Activated T-cell treated with anti-CD3 and anti-CD28 coated beads, Interleukin-2, amount 50 U/mL, for 24 hours (primary cell): ENCODE measurements at regions not wholly inside any gene's neighbourhood (a gene's known extent, or its start where the extent isn't known, plus 50 kb on each side); places are given as distances from the start of the nearest gene placed in this dataset.

Experiments used
- DNase-seq: peaks from one replicate; pipeline ENCODE4 v3.0.0-alpha.2; 2020
- H3K27ac Mint-ChIP-seq: 2 replicates; pipeline ENCODE4 v1.8.0; 2020; ENCODE audit warnings: mild to moderate bottlenecking, mixed read lengths
- H3K27me3 Mint-ChIP-seq: 2 replicates; pipeline ENCODE4 v1.8.0; 2020; ENCODE audit warnings: mixed read lengths
- H3K36me3 Mint-ChIP-seq: 2 replicates; pipeline ENCODE4 v1.8.0; 2020; ENCODE audit warnings: low read depth, mixed read lengths
- H3K4me1 Mint-ChIP-seq: 2 replicates; pipeline ENCODE4 v1.8.0; 2020; ENCODE audit warnings: low read depth, mixed read lengths
- H3K4me3 Mint-ChIP-seq: 2 replicates; pipeline ENCODE4 v1.8.0; 2020; ENCODE audit warnings: mild to moderate bottlenecking, moderate library complexity, mixed read lengths
- H3K9me3 Mint-ChIP-seq: 2 replicates; pipeline ENCODE4 v1.8.0; 2020; ENCODE audit warnings: mixed read lengths

DNA sequence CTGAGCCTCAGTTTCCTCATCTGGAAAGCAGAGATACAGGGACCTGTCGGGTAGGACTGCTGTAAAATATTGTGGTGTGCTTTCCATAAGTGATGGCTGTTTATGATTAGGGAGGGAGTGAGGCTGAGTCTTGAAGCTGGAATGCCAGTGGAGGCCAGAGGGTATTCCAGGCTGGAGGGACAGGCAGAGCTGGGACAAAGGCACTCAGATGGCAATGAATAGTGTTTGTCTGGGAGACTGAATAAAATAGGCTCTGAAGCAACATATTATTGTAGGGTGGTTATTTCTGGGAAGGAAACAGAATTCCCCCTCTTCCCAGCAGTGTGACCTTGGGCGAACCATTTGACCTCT, 120.7 kb downstream of the INHBB start:
- H3K9me3 Mint-ChIP-seq, result no peaks in the 10 kb centered on the region
- H3K36me3 Mint-ChIP-seq, result no peaks in the 10 kb centered on the region
- no peak overlapping the region for H3K4me3 Mint-ChIP-seq
- no peaks in the 10 kb centered on the region for H3K4me1 Mint-ChIP-seq
- H3K27me3 Mint-ChIP-seq, result no peaks in the 10 kb centered on the region
- no peak overlapping the region for H3K27ac Mint-ChIP-seq
- DNase-seq, result no peak

DNA sequence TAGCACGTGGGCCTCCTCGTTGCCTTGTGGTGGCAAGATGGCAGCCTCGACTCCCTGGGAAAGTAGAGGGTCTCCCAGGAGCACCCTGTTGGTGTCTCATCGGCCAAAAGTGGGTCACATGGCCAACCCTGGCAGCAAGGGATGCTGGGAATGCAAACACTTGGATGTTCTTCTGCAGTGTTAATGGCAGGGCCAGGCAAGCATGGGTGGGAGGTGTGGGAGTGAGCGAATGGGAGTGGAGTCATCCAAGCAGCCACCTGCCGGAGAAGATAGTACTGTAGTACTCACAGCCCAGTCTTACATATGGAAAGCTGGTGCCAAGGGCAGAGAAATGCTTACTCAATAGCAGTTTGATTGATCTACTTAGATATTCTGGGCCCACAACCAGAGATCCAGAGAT, 122.2 kb downstream of the INHBB start:
- no peaks in the 10 kb centered on the region for H3K27me3 Mint-ChIP-seq
- no peaks in the 10 kb centered on the region for H3K4me1 Mint-ChIP-seq
- H3K4me3 Mint-ChIP-seq, result no peak overlapping the region
- H3K27ac Mint-ChIP-seq, result no peak overlapping the region
- no peaks in the 10 kb centered on the region for H3K9me3 Mint-ChIP-seq
- H3K36me3 Mint-ChIP-seq, result no peaks in the 10 kb centered on the region
- DNase-seq, result no peak

DNA sequence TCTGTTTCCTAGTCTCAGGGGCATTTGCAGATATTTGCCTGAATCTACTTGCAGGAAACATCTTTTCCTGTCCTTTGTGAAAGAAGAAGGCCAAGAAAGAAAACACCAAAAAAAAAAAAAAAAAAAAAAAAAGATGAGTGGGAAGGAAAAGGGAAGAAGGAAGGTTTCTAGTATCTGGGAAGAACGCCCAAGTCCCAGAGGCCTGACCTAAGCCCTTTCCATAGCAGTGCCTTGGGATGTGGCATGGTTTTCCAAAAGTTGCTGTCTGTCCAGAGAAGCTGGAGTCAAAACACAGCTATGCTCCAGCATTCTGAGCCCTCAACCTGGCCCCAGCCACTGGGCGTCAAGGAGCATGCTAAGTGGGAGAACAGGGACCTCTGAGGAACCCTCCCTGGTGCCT, 123.5 kb downstream of the INHBB start:
- H3K27me3 Mint-ChIP-seq, result no peaks in the 10 kb centered on the region
- H3K27ac Mint-ChIP-seq, result no peak overlapping the region
- H3K36me3 Mint-ChIP-seq, result no peaks in the 10 kb centered on the region
- H3K4me3 Mint-ChIP-seq, result no peak overlapping the region
- no peaks in the 10 kb centered on the region for H3K4me1 Mint-ChIP-seq
- H3K9me3 Mint-ChIP-seq, result no peaks in the 10 kb centered on the region
- DNase-seq, result no peak

- Mint-ChIP-seq H3K27ac (no peak overlapping the region), H3K4me3 (no peak overlapping the region), H3K9me3 (no peaks in the 10 kb centered on the region), H3K27me3 (no peaks in the 10 kb centered on the region), H3K36me3 (no peaks in the 10 kb centered on the region), H3K4me1 (no peaks in the 10 kb centered on the region)
- no peak for DNase-seq
Measured at GRCh38 chr2:120470041-120470965, 124.4 kb downstream of the INHBB start.

- Mint-ChIP-seq H3K36me3 (no peaks in the 10 kb centered on the region), H3K27me3 (no peaks in the 10 kb centered on the region), H3K9me3 (no peaks in the 10 kb centered on the region), H3K4me3 (no peak overlapping the region), H3K4me1 (no peaks in the 10 kb centered on the region), H3K27ac (no peak overlapping the region)
- DNase-seq, result no peak
Measured at GRCh38 chr2:120471166-120471565, 125.2 kb downstream of the INHBB start.

GRCh38 chr2:120472031-120472430, 126.1 kb downstream of the INHBB start:
- DNase-seq, result no peak
- H3K27ac Mint-ChIP-seq, result no peak overlapping the region
- H3K4me1 Mint-ChIP-seq, result no peaks in the 10 kb centered on the region
- H3K9me3 Mint-ChIP-seq, result no peaks in the 10 kb centered on the region
- H3K4me3 Mint-ChIP-seq, result no peak overlapping the region
- no peaks in the 10 kb centered on the region for H3K27me3 Mint-ChIP-seq
- no peaks in the 10 kb centered on the region for H3K36me3 Mint-ChIP-seq

GRCh38 chr2:120472891-120473309, 127.0 kb downstream of the INHBB start:
- no peaks in the 10 kb centered on the region for H3K9me3 Mint-ChIP-seq
- no peaks in the 10 kb centered on the region for H3K4me1 Mint-ChIP-seq
- no peak overlapping the region for H3K4me3 Mint-ChIP-seq
- no peaks in the 10 kb centered on the region for H3K27me3 Mint-ChIP-seq
- H3K27ac Mint-ChIP-seq, result no peak overlapping the region
- no peaks in the 10 kb centered on the region for H3K36me3 Mint-ChIP-seq
- no peak for DNase-seq

DNA sequence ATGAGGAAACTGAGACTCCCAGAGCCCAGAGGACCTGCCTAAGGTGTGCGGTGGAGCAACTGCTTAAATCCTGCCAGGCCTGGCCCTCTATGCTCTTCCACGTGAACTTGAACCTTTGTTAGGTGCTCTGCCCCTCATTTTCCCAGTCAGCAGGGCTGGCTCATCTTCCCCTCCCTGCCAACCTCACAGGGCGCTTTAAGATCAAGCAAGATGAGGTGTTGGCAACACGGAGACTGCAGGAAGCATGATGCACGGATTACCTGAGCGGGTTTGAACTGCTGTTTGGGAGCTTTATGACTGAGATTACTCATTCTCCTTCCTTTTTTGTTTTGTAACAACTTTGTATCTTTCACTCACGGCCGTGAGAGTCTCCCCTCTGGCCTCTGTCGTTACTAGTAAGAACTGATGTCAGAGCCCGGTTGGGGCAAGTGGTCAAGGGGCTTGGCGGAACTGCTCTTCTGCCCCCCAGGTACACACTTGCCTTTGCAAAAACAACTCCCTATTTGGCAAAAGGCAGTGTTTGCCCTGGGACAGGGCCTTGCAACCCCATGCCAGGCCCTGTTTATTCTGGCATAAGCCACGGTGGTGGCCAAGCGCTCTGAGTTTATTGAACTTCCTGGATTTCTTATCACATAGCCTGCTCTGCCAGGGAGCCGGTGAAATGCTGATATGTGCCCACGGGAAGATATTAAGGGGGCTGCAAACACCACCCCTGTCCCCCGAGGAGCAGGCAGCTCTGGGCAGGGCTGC, 127.8 kb downstream of the INHBB start:
- no peak for DNase-seq
- no peak overlapping the region for H3K27ac Mint-ChIP-seq
- no peaks in the 10 kb centered on the region for H3K9me3 Mint-ChIP-seq
- H3K27me3 Mint-ChIP-seq, result no peaks in the 10 kb centered on the region
- H3K36me3 Mint-ChIP-seq, result no peaks in the 10 kb centered on the region
- H3K4me1 Mint-ChIP-seq, result no peaks in the 10 kb centered on the region
- H3K4me3 Mint-ChIP-seq, result no peak overlapping the region

- Mint-ChIP-seq H3K27ac (no peak overlapping the region), H3K27me3 (no peaks in the 10 kb centered on the region), H3K4me3 (no peak overlapping the region), H3K36me3 (no peaks in the 10 kb centered on the region), H3K9me3 (no peaks in the 10 kb centered on the region), H3K4me1 (no peaks in the 10 kb centered on the region)
- DNase-seq, result no peak
Measured at GRCh38 chr2:120474486-120474885, 128.6 kb downstream of the INHBB start.

- no peaks in the 10 kb centered on the region for H3K9me3 Mint-ChIP-seq
- H3K27me3 Mint-ChIP-seq, result no peaks in the 10 kb centered on the region
- no peak overlapping the region for H3K4me3 Mint-ChIP-seq
- no peaks in the 10 kb centered on the region for H3K36me3 Mint-ChIP-seq
- no peak overlapping the region for H3K27ac Mint-ChIP-seq
- no peaks in the 10 kb centered on the region for H3K4me1 Mint-ChIP-seq
- DNase-seq, result no peak
Measured at GRCh38 chr2:120476141-120476540, 130.2 kb downstream of the INHBB start.

DNA sequence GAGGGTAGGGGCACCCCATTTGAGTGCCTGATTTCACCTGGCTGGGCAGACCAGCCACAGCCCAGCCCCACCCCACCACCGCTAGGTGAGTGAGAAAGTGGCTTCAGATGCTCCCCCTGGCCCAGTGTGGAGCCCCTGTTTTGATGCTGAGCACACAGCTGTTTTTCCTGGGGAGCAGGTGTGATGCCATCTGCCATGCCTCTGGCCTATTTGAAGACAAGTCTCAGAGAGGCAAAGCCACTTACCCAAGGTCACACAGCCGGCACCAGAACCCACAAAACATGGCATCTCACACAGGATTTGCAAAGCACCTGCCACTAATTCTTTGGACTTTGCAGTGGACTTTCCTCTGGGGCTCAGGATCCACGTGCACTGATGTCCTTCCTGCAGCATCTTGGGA, 131.3 kb downstream of the INHBB start:
- no peaks in the 10 kb centered on the region for H3K27me3 Mint-ChIP-seq
- no peaks in the 10 kb centered on the region for H3K4me1 Mint-ChIP-seq
- H3K27ac Mint-ChIP-seq, result no peak overlapping the region
- no peaks in the 10 kb centered on the region for H3K36me3 Mint-ChIP-seq
- H3K4me3 Mint-ChIP-seq, result no peak overlapping the region
- no peaks in the 10 kb centered on the region for H3K9me3 Mint-ChIP-seq
- no peak for DNase-seq

GRCh38 chr2:120477831-120478481, 132.0 kb downstream of the INHBB start:
- Mint-ChIP-seq H3K9me3 (no peaks in the 10 kb centered on the region), H3K27ac (no peak overlapping the region), H3K36me3 (no peaks in the 10 kb centered on the region), H3K27me3 (no peaks in the 10 kb centered on the region), H3K4me1 (no peaks in the 10 kb centered on the region), H3K4me3 (no peak overlapping the region)
- no peak for DNase-seq

- Mint-ChIP-seq H3K4me3 (no peak overlapping the region), H3K36me3 (no peaks in the 10 kb centered on the region), H3K9me3 (no peaks in the 10 kb centered on the region), H3K4me1 (no peaks in the 10 kb centered on the region), H3K27me3 (no peaks in the 10 kb centered on the region), H3K27ac (no peak overlapping the region)
- DNase-seq, result no peak
Measured at GRCh38 chr2:120480346-120480902, 134.5 kb downstream of the INHBB start.

DNA sequence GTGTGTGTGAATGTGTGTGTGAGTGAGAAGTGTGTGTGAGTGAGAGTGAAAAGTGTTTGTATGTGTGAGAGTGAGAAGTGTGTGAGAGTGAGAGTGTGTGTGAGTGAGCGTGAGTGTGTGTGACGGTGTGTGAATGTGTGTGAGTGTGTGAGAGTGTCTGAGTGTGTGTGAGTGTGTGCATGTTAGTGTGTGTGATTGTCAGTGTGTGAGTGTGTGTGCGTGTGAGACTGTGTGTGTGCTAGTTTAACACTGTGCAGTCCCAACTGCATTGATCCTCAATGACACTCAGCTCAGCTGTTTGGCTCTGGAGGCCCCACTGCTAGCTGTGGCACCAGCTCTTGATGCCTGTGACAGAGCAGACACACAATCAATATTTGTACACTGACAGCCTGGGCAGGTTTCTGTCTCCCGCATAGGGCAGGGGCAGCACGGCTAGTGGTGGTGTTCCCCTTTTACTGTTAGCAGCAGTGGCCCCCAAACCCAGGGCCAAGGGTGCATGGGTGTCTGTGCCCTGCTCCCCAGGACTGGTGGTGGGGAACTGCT, 135.0 kb downstream of the INHBB start:
- Mint-ChIP-seq H3K9me3 (no peaks in the 10 kb centered on the region), H3K27ac (no peak overlapping the region)

More for the DNA sequence above, 135.0 kb downstream of the INHBB start:
- Mint-ChIP-seq H3K27me3 (no peaks in the 10 kb centered on the region), H3K4me1 (no peaks in the 10 kb centered on the region), H3K4me3 (no peak overlapping the region), H3K36me3 (no peaks in the 10 kb centered on the region)
- DNase-seq, result no peak
